ENCODE measurements at regions not wholly inside any gene's neighbourhood (a gene's known extent, or its start where the extent isn't known, plus 50 kb on each side); places are given as distances from the start of the nearest gene placed in this dataset.
A peak's percentile ranks its signal among the peaks of the same experiment; 100 is the strongest.

DNA sequence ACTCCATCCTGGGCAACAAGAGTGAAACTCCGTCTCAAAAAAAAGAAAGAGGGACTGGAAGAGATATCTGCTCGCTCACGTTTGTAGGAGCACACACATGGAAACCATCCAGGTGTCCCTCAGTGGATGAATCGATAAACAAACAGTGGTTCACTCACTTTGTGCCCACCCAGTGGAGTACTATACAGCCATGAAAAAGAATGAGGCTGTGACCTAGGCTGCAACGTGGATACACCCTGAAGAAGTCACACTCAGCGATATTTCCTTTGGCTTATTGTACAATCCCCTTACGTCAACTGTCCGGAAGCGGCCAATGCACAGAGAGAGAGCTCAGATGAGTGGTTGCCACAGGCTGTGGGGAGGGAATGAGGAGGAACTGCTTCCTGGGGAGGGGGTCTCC lies 82.3 kb upstream of the PPP2R3B start:
- no peak overlapping the region for H3K27ac Mint-ChIP-seq
- peaks cover 3% of the 10 kb centered on the region for H3K4me1 Mint-ChIP-seq
- peaks cover 9% of the 10 kb centered on the region for H3K9me3 Mint-ChIP-seq
- H3K27me3 Mint-ChIP-seq (ENCODE audit: low read depth): no peaks in the 10 kb centered on the region; the same call in 1 of the 2 replicates
- ATAC-seq: no peak
- H3K36me3 Mint-ChIP-seq: no peaks in the 10 kb centered on the region
- ChIA-PET CTCF (no interaction called here), POLR2A (no interaction called here)
- TF ChIP-seq HMGA2 (CRISPR knock-in tag; IDR thresholded peaks at IDR 0.05) (no peak), GTF2I (CRISPR knock-in tag; conservative IDR thresholded peaks at IDR 0.05) (0 out of 2 replicates have a peak, but pooled peaks have one; percentile 20), NR2C2 (CRISPR knock-in tag; IDR thresholded peaks at IDR 0.05) (no peak)
- TF ChIP-seq, protein P1, sequence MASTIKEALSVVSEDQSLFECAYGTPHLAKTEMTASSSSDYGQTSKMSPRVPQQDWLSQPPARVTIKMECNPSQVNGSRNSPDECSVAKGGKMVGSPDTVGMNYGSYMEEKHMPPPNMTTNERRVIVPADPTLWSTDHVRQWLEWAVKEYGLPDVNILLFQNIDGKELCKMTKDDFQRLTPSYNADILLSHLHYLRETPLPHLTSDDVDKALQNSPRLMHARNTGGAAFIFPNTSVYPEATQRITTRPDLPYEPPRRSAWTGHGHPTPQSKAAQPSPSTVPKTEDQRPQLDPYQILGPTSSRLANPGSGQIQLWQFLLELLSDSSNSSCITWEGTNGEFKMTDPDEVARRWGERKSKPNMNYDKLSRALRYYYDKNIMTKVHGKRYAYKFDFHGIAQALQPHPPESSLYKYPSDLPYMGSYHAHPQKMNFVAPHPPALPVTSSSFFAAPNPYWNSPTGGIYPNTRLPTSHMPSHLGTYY (CRISPR knock-in tag; IDR thresholded peaks at IDR 0.05): no peak
- DNase-seq (ENCODE audit: low spot score): no peak
- H3K4me3 Mint-ChIP-seq: no peak overlapping the region

DNA sequence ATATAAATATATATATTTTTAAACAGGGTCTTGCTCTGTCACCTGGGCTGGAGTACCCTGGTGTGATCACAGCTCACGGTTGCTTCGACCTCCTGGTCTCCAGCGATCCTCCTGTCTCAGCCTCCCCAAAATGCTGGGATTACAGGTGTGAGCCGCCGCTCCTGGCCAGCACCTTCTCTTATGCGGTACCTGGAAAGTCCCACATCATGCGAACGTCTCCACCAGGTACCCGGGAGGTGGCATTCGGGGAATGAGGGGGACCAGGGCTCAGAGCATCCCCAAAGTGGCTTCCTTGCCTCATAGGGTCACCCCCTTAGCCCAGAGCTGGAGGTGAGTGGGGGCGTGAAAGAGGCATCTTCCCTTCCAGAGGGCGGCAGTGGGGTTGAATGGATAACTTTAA lies 84.0 kb upstream of the PPP2R3B start:
- H3K27ac Mint-ChIP-seq: no peak overlapping the region
- H3K9me3 Mint-ChIP-seq: peaks cover 17% of the 10 kb centered on the region
- peaks cover 2% of the 10 kb centered on the region; the same call in 1 of the 2 replicates for H3K27me3 Mint-ChIP-seq (ENCODE audit: low read depth)
- peaks cover 5% of the 10 kb centered on the region; the same call in 1 of the 2 replicates for H3K36me3 Mint-ChIP-seq
- no peak overlapping the region for H3K4me3 Mint-ChIP-seq
- H3K4me1 Mint-ChIP-seq: peaks cover 5% of the 10 kb centered on the region
- TF ChIP-seq FOXK1 (CRISPR knock-in tag; IDR thresholded peaks at IDR 0.05) (no peak), NR3C1 (CRISPR knock-in tag; conservative IDR thresholded peaks at IDR 0.05; ENCODE audit: low read depth) (no peak), SMAD4 (CRISPR knock-in tag; IDR thresholded peaks at IDR 0.05) (no peak), GABPB1 (CRISPR knock-in tag; IDR thresholded peaks at IDR 0.05) (no peak), ZNF232 (CRISPR knock-in tag; IDR thresholded peaks at IDR 0.05) (no peak), ZNF121 (CRISPR knock-in tag; IDR thresholded peaks at IDR 0.05) (no peak), NR2C2 (CRISPR knock-in tag; IDR thresholded peaks at IDR 0.05) (no peak)
- TF ChIP-seq, protein P2, sequence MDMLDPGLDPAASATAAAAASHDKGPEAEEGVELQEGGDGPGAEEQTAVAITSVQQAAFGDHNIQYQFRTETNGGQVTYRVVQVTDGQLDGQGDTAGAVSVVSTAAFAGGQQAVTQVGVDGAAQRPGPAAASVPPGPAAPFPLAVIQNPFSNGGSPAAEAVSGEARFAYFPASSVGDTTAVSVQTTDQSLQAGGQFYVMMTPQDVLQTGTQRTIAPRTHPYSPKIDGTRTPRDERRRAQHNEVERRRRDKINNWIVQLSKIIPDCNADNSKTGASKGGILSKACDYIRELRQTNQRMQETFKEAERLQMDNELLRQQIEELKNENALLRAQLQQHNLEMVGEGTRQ (CRISPR knock-in tag; IDR thresholded peaks at IDR 0.05): no peak
- TF ChIP-seq, protein P3, sequence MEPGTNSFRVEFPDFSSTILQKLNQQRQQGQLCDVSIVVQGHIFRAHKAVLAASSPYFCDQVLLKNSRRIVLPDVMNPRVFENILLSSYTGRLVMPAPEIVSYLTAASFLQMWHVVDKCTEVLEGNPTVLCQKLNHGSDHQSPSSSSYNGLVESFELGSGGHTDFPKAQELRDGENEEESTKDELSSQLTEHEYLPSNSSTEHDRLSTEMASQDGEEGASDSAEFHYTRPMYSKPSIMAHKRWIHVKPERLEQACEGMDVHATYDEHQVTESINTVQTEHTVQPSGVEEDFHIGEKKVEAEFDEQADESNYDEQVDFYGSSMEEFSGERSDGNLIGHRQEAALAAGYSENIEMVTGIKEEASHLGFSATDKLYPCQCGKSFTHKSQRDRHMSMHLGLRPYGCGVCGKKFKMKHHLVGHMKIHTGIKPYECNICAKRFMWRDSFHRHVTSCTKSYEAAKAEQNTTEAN (CRISPR knock-in tag; IDR thresholded peaks at IDR 0.05): no peak
- TF ChIP-seq, protein P4, sequence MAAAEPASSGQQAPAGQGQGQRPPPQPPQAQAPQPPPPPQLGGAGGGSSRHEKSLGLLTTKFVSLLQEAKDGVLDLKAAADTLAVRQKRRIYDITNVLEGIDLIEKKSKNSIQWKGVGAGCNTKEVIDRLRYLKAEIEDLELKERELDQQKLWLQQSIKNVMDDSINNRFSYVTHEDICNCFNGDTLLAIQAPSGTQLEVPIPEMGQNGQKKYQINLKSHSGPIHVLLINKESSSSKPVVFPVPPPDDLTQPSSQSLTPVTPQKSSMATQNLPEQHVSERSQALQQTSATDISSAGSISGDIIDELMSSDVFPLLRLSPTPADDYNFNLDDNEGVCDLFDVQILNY (CRISPR knock-in tag; IDR thresholded peaks at IDR 0.05): no peak
- no peak for DNase-seq (ENCODE audit: low spot score)
- POLR2A ChIA-PET: no interaction called here
- no peak for ATAC-seq
- CTCF ChIA-PET: no interaction called here

DNA sequence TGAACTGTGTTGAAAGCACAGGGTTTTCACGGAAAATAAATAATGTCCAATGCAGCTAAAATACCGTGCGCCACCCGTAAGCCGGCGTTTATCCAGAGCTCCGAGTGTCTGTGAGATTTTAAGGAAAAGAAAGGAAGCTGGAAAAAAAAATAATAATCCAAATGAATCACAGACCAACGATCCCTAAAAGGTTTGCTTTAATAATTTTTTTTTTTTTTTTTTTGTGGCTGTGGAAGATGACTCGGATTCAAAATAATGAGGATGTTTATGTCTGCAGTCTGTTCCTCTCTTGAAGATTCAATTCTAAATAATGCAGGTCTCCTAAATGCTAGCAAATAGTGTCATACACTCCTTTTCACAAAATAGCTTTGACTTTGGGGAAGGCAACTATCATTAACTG lies 84.6 kb upstream of the PPP2R3B start:
- Mint-ChIP-seq H3K27me3 (ENCODE audit: low read depth) (peaks cover 4% of the 10 kb centered on the region; the same call in 1 of the 2 replicates), H3K36me3 (peaks cover 6% of the 10 kb centered on the region; the same call in 1 of the 2 replicates), H3K9me3 (peaks cover 19% of the 10 kb centered on the region), H3K27ac (peak overlapping the region; percentile 77; the same call in 1 of the 2 replicates), H3K4me3 (no peak overlapping the region), H3K4me1 (peaks cover 11% of the 10 kb centered on the region)
- DNase-seq (ENCODE audit: low spot score): no peak
- CTCF ChIA-PET: no interaction called here
- no peak for ATAC-seq
- POLR2A ChIA-PET: no interaction called here
- TF ChIP-seq, protein P5, sequence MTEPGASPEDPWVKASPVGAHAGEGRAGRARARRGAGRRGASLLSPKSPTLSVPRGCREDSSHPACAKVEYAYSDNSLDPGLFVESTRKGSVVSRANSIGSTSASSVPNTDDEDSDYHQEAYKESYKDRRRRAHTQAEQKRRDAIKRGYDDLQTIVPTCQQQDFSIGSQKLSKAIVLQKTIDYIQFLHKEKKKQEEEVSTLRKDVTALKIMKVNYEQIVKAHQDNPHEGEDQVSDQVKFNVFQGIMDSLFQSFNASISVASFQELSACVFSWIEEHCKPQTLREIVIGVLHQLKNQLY (CRISPR knock-in tag; IDR thresholded peaks at IDR 0.05): no peak
- TF ChIP-seq, protein P6, sequence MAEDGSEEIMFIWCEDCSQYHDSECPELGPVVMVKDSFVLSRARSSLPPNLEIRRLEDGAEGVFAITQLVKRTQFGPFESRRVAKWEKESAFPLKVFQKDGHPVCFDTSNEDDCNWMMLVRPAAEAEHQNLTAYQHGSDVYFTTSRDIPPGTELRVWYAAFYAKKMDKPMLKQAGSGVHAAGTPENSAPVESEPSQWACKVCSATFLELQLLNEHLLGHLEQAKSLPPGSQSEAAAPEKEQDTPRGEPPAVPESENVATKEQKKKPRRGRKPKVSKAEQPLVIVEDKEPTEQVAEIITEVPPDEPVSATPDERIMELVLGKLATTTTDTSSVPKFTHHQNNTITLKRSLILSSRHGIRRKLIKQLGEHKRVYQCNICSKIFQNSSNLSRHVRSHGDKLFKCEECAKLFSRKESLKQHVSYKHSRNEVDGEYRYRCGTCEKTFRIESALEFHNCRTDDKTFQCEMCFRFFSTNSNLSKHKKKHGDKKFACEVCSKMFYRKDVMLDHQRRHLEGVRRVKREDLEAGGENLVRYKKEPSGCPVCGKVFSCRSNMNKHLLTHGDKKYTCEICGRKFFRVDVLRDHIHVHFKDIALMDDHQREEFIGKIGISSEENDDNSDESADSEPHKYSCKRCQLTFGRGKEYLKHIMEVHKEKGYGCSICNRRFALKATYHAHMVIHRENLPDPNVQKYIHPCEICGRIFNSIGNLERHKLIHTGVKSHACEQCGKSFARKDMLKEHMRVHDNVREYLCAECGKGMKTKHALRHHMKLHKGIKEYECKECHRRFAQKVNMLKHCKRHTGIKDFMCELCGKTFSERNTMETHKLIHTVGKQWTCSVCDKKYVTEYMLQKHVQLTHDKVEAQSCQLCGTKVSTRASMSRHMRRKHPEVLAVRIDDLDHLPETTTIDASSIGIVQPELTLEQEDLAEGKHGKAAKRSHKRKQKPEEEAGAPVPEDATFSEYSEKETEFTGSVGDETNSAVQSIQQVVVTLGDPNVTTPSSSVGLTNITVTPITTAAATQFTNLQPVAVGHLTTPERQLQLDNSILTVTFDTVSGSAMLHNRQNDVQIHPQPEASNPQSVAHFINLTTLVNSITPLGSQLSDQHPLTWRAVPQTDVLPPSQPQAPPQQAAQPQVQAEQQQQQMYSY (CRISPR knock-in tag; IDR thresholded peaks at IDR 0.05): no peak
- TF ChIP-seq, protein P7, sequence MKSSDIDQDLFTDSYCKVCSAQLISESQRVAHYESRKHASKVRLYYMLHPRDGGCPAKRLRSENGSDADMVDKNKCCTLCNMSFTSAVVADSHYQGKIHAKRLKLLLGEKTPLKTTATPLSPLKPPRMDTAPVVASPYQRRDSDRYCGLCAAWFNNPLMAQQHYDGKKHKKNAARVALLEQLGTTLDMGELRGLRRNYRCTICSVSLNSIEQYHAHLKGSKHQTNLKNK (CRISPR knock-in tag; IDR thresholded peaks at IDR 0.05): no peak
- TF ChIP-seq ZBTB21 (CRISPR knock-in tag; IDR thresholded peaks at IDR 0.05; ENCODE audit: borderline replicate concordance) (no peak), HMGA2 (CRISPR knock-in tag; IDR thresholded peaks at IDR 0.05) (no peak), ZNF423 (CRISPR knock-in tag; IDR thresholded peaks at IDR 0.05) (no peak), NFYB (CRISPR knock-in tag; conservative IDR thresholded peaks at IDR 0.05; ENCODE audit: low read depth) (no peak), ZNF263 (CRISPR knock-in tag; IDR thresholded peaks at IDR 0.05; ENCODE audit: low read depth) (no peak), SP1 (CRISPR knock-in tag; conservative IDR thresholded peaks at IDR 0.05) (no peak), NR2C2 (CRISPR knock-in tag; IDR thresholded peaks at IDR 0.05) (no peak)
- TF ChIP-seq, protein P8, sequence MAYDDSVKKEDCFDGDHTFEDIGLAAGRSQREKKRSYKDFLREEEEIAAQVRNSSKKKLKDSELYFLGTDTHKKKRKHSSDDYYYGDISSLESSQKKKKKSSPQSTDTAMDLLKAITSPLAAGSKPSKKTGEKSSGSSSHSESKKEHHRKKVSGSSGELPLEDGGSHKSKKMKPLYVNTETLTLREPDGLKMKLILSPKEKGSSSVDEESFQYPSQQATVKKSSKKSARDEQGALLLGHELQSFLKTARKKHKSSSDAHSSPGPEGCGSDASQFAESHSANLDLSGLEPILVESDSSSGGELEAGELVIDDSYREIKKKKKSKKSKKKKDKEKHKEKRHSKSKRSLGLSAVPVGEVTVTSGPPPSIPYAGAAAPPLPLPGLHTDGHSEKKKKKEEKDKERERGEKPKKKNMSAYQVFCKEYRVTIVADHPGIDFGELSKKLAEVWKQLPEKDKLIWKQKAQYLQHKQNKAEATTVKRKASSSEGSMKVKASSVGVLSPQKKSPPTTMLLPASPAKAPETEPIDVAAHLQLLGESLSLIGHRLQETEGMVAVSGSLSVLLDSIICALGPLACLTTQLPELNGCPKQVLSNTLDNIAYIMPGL (CRISPR knock-in tag; IDR thresholded peaks at IDR 0.05): no peak

Data from WTC11 (cell line).